Naive B cell (primary cell): ENCODE measurements at regions not wholly inside any gene's neighbourhood (a gene's known extent, or its start where the extent isn't known, plus 50 kb on each side); places are given as distances from the start of the nearest gene placed in this dataset.

Experiments used
- ATAC-seq, 2 donors: fragments of 150-1000 bp; cut with Tn5 transposase; 2 replicates each; pipeline ENCODE4 v1.10.0; 2021; ENCODE audit warnings: low read depth in 2 of 2, mild to moderate bottlenecking in 2 of 2, moderate library complexity in 2 of 2
- DNase-seq: peaks from one replicate; pipeline ENCODE4 v3.0.0; 2022
- H3K27ac Mint-ChIP-seq, 6 donors: one replicate each; pipeline ENCODE4 v1.8.0; 2020 to 2022; ENCODE audit warnings: mild to moderate bottlenecking in 6 of 6, mixed read lengths in 6 of 6, moderate library complexity in 5 of 6, inconsistent platforms in 2 of 6
- H3K27me3 Mint-ChIP-seq, 3 donors: one replicate each; pipeline ENCODE4 v1.8.0; 2021 to 2022; ENCODE audit warnings: mixed read lengths in 3 of 3, mild to moderate bottlenecking in 1 of 3
- H3K36me3 Mint-ChIP-seq, 2 donors: one replicate each; pipeline ENCODE4 v1.8.0; 2020 to 2022; ENCODE audit warnings: mixed read lengths in 2 of 2, inconsistent platforms in 1 of 2, mild to moderate bottlenecking in 1 of 2
- H3K4me1 Mint-ChIP-seq, 3 donors: one replicate each; pipeline ENCODE4 v1.8.0; 2020 to 2022; ENCODE audit warnings: mixed read lengths in 3 of 3, inconsistent platforms in 1 of 3, mild to moderate bottlenecking in 1 of 3, moderate library complexity in 1 of 3
- H3K4me3 Mint-ChIP-seq, 8 donors: one replicate each; pipeline ENCODE4 v1.8.0; 2020 to 2022; ENCODE audit warnings: mild to moderate bottlenecking in 8 of 8, mixed read lengths in 8 of 8, moderate library complexity in 8 of 8, inconsistent platforms in 2 of 8
- H3K9me3 Mint-ChIP-seq, 7 donors: one replicate each; pipeline ENCODE4 v1.8.0; 2020 to 2022; ENCODE audit warnings: mixed read lengths in 7 of 7, mild to moderate bottlenecking in 5 of 7, inconsistent platforms in 2 of 7, moderate library complexity in 1 of 7

DNA sequence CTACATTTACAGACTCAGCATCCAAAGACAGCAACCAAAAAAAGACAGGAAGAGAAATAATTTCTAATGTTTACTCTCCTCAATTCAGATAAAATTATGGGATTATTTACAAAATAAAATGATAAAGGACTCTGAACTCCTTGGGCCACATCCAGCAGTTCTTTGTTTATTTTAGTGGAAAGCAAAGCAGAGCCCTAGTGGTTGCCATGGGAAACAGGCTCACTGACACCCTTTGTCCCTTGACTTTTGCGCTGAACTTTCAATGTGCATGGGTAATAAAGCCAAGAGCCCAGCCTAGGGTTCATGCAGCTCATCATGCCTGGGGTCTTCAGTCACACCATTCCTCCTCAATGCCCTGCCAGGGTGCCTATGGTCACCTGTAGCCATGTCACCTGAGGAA is 442.6 kb upstream of the IGFBP3 start:
- H3K27me3 Mint-ChIP-seq: no peaks in the 10 kb centered on the region
- H3K36me3 Mint-ChIP-seq: no peaks in the 10 kb centered on the region
- H3K27ac Mint-ChIP-seq: no peak overlapping the region
- no peak overlapping the region for H3K4me3 Mint-ChIP-seq
- DNase-seq (no peak), ATAC-seq (no peak)
- peaks cover 0 to 2% (median 0%) of the 10 kb centered on the region in 7 donors for H3K9me3 Mint-ChIP-seq
- H3K4me1 Mint-ChIP-seq: no peaks in the 10 kb centered on the region

DNA sequence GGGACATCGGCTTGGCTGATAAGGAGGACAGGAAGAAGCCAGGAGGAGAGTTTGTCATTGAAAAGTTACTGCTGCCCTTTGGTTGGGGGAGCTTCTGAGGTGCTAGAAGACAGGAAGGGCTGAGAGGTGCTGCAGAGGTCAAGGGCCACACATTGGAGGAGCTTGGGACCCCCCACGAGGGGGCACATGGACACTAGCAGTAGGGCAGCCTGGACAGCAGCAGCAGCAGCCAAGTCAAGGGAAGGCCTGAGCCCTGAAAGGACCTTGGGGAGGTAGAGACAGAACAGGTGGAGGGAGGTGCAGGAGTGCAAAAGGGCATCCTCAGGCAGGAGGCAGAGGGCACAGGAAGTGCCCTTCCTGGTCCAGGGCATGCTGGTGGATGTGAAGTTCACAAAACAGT is 439.7 kb upstream of the IGFBP3 start:
- ATAC-seq: no peak
- H3K4me3 Mint-ChIP-seq: no peak overlapping the region
- no peak for DNase-seq
- H3K4me1 Mint-ChIP-seq: no peaks in the 10 kb centered on the region
- H3K27me3 Mint-ChIP-seq: no peaks in the 10 kb centered on the region
- H3K36me3 Mint-ChIP-seq: no peaks in the 10 kb centered on the region
- no peaks in the 10 kb centered on the region for H3K9me3 Mint-ChIP-seq
- H3K27ac Mint-ChIP-seq: no peak overlapping the region

- no peak for ATAC-seq
- H3K36me3 Mint-ChIP-seq: no peaks in the 10 kb centered on the region
Observed at GRCh38 chr7:46360296-46360695, 439.2 kb upstream of the IGFBP3 start.

DNA sequence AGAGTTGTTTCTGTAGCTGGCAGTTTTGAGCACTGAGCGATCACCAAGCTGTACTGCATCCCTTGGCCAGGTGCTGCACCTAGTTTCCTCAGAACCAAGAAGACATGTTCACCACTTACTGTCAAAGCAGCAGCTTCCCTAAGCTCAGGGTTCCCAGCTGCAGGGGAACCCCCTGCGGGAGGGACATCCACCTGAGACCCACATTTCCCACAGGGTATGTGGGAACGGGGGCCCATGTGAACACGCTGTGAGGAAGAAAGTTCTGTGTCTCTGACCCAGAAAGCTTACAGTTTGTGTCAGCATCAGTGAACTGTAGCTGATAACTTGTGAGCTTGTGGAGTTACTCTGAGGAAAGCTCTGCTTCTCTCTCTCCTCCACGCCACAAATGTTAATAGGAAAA is 436.8 kb upstream of the IGFBP3 start:
- no peak overlapping the region for H3K4me3 Mint-ChIP-seq
- H3K9me3 Mint-ChIP-seq: peaks cover 0 to 2% (median 0%) of the 10 kb centered on the region in 7 donors
- DNase-seq (no peak), ATAC-seq (no peak)
- peaks cover 0 to 8% (median 0%) of the 10 kb centered on the region in 3 donors for H3K27me3 Mint-ChIP-seq
- no peaks in the 10 kb centered on the region for H3K36me3 Mint-ChIP-seq
- H3K4me1 Mint-ChIP-seq: no peaks in the 10 kb centered on the region
- no peak overlapping the region for H3K27ac Mint-ChIP-seq

More at GRCh38 chr7:46360296-46360695, 439.2 kb upstream of the IGFBP3 start:
- no peaks in the 10 kb centered on the region for H3K27me3 Mint-ChIP-seq
- H3K27ac Mint-ChIP-seq: no peak overlapping the region
- H3K4me3 Mint-ChIP-seq: no peak overlapping the region
- H3K4me1 Mint-ChIP-seq: no peaks in the 10 kb centered on the region
- H3K9me3 Mint-ChIP-seq: no peaks in the 10 kb centered on the region
- DNase-seq: no peak

DNA sequence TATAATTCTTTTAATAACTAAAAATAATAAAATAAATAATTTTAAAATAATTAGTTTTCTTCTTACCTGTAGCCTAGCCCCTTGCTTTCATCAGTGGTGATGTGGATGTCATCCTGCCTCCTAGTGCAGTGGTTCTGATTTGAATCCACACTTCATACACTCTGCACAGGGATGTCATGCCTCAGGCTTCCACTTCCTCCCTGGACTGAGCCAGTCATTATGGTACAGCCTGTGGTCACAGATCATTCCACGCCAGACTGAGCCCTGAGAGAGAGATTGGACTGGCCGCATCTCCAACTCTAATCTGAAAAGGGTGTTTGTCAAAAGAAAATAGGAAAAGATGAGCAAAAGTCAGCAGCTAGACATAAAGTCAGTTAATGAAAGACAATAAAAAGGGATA is 436.2 kb upstream of the IGFBP3 start:
- Mint-ChIP-seq H3K9me3 (peaks cover 0 to 2% (median 0%) of the 10 kb centered on the region in 7 donors), H3K27me3 (peaks cover 0 to 8% (median 0%) of the 10 kb centered on the region in 3 donors), H3K4me3 (no peak overlapping the region), H3K4me1 (no peaks in the 10 kb centered on the region), H3K36me3 (no peaks in the 10 kb centered on the region), H3K27ac (no peak overlapping the region)
- no peak for ATAC-seq
- no peak for DNase-seq

GRCh38 chr7:46356371-46356770 is 435.3 kb upstream of the IGFBP3 start:
- peaks cover 0 to 2% (median 0%) of the 10 kb centered on the region in 7 donors for H3K9me3 Mint-ChIP-seq
- H3K4me3 Mint-ChIP-seq: no peak overlapping the region
- DNase-seq (no peak), ATAC-seq (no peak)
- no peak overlapping the region for H3K27ac Mint-ChIP-seq
- no peaks in the 10 kb centered on the region for H3K36me3 Mint-ChIP-seq
- H3K4me1 Mint-ChIP-seq: no peaks in the 10 kb centered on the region
- peaks cover 0 to 8% (median 0%) of the 10 kb centered on the region in 3 donors for H3K27me3 Mint-ChIP-seq

- Mint-ChIP-seq H3K27me3 (peaks cover 0 to 8% (median 0%) of the 10 kb centered on the region in 3 donors), H3K4me3 (peak overlapping the region in 2 of 8 donors; percentile 26 to 35), H3K36me3 (no peaks in the 10 kb centered on the region), H3K4me1 (no peaks in the 10 kb centered on the region), H3K9me3 (peaks cover 0 to 2% (median 0%) of the 10 kb centered on the region in 7 donors), H3K27ac (no peak overlapping the region)
- DNase-seq: no peak
- ATAC-seq: no peak
Observed at GRCh38 chr7:46355331-46355730, 434.3 kb upstream of the IGFBP3 start.

- Mint-ChIP-seq H3K27me3 (peaks cover 0 to 8% (median 0%) of the 10 kb centered on the region in 3 donors), H3K27ac (no peak overlapping the region), H3K36me3 (no peaks in the 10 kb centered on the region), H3K4me1 (no peaks in the 10 kb centered on the region), H3K9me3 (peaks cover 0 to 2% (median 0%) of the 10 kb centered on the region in 7 donors), H3K4me3 (no peak overlapping the region)
- DNase-seq: no peak
- ATAC-seq: no peak
Observed at GRCh38 chr7:46352004-46352954, 431.2 kb upstream of the IGFBP3 start.

GRCh38 chr7:46349490-46349889 is 428.4 kb upstream of the IGFBP3 start:
- DNase-seq (no peak), ATAC-seq (no peak)
- Mint-ChIP-seq H3K9me3 (peaks cover 0 to 2% (median 0%) of the 10 kb centered on the region in 7 donors), H3K27me3 (peaks cover 0 to 8% (median 0%) of the 10 kb centered on the region in 3 donors), H3K36me3 (no peaks in the 10 kb centered on the region), H3K4me1 (no peaks in the 10 kb centered on the region), H3K27ac (no peak overlapping the region), H3K4me3 (no peak overlapping the region)

DNA sequence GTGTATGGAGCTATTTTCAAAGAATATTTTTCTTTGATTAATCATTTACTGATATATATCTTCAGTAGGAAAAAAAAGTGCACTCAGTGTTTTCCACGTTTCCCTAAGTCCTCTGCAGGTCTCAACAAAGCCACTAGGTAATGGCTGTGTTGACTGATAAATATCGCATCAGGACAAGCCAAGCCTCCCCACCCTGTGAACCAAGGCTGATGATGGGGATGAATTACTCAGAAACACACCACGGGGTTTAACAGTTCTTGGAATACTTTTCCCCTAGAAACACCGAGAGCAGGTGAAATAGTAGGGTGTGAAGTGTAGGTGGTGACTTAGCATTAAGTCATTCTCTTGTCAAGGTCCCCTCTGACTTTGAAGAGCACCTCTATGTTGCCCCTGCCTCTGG is 423.5 kb upstream of the IGFBP3 start:
- no peaks in the 10 kb centered on the region for H3K36me3 Mint-ChIP-seq
- ATAC-seq (no peak), DNase-seq (no peak)
- no peak overlapping the region for H3K27ac Mint-ChIP-seq
- H3K9me3 Mint-ChIP-seq: peaks cover 0 to 6% (median 0%) of the 10 kb centered on the region in 7 donors
- no peaks in the 10 kb centered on the region for H3K27me3 Mint-ChIP-seq
- H3K4me3 Mint-ChIP-seq: no peak overlapping the region
- H3K4me1 Mint-ChIP-seq: no peaks in the 10 kb centered on the region

DNA sequence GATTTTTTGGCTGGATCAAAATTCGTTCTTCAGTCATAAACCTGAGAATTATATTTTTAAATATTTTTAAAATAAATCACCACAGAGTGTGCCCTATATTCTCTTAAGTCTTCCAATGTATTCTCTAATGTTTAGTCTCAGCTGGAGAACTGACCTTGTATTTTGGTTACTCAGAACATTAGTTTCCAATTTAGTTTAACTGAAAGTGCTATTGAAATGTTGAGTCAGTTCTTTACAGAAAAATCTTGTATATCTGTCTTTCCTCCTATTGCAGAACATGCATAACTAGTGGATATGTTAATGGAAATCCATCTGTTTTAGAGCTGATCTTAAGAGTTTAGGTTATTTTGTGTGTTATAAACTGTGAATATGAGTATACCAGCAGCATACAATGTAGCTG is 422.7 kb upstream of the IGFBP3 start:
- Mint-ChIP-seq H3K27ac (no peak overlapping the region), H3K27me3 (no peaks in the 10 kb centered on the region), H3K9me3 (peaks cover 0 to 12% (median 0%) of the 10 kb centered on the region in 7 donors), H3K4me1 (no peaks in the 10 kb centered on the region), H3K4me3 (no peak overlapping the region), H3K36me3 (no peaks in the 10 kb centered on the region)
- DNase-seq: no peak
- ATAC-seq: no peak

DNA sequence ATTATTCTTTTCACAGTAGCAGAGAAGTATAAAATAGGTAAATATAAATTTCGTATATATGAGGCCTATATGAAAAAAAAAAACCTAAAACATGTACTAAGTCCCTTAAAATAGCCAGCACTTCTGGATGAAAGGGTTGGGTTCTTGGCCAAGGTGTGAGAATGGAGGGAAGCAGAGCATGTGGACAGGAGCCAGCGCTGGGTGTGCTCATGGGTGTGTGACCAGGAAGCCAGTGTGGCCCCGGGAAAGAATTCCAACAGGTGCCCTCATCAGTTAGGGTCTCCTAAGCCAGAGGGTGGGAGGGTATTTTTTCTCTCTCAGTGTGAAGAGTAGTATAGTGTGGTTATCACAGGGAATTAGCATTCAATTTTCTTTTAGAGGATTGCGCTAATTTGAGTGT is 401.9 kb upstream of the IGFBP3 start:
- H3K9me3 Mint-ChIP-seq: peaks cover 0 to 16% (median 4%) of the 10 kb centered on the region in 7 donors
- no peak for ATAC-seq
- no peaks in the 10 kb centered on the region for H3K36me3 Mint-ChIP-seq
- no peaks in the 10 kb centered on the region for H3K4me1 Mint-ChIP-seq
- no peaks in the 10 kb centered on the region for H3K27me3 Mint-ChIP-seq
- no peak for DNase-seq
- H3K4me3 Mint-ChIP-seq: no peak overlapping the region
- H3K27ac Mint-ChIP-seq: no peak overlapping the region

DNA sequence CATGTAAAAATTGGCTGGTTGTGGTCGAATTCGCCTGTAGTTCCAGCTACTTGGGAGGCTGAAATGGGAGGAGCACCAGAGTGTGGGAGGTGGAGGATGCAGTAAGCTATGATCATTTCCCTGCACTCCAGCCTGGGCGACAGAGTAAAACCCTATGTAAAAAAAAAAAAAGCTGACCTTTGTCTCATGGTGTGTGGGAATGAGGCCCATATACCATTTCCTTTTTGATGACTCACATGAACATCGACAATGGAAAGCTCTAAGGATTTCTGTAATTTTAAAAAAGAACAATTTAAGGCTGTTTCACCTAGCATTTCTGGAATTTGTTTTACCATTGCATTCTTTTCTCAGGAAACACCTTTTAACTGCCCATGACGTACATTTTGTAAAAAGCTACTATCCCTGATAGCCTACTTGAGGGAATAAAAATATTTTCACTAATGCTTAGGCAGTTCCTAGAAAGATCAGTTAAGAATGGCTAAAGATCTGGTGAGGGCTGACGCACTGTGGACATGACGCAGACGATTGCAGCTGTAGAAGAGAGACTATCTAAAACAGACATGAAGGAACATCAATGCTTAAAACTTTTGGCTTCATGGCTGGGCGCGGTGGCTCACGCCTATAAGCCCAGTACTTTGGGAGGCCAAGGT is 400.6 kb upstream of the IGFBP3 start:
- ATAC-seq (no peak), DNase-seq (no peak)
- Mint-ChIP-seq H3K9me3 (peaks cover 0 to 16% (median 4%) of the 10 kb centered on the region in 7 donors), H3K4me3 (no peak overlapping the region), H3K36me3 (no peaks in the 10 kb centered on the region), H3K27me3 (no peaks in the 10 kb centered on the region), H3K4me1 (no peaks in the 10 kb centered on the region), H3K27ac (no peak overlapping the region)

DNA sequence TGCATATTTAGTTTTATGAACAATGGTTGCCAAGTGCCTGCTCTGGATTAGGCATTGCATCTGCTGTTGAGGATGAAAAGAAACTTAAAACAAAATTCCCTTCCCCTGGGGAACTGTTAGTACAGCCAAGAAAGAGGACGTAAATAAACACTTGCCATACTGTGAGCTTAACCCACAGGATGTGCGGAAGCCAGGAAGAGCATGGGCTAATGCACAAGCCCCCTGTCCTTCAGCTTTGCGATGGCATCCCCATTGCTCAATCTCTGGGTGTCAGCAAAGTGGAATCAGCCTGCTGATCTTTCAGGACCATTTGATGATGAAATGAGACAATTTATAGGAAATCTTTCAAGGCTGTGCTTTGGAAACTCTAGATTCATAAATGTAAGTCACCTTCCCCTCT is 399.9 kb upstream of the IGFBP3 start:
- Mint-ChIP-seq H3K27ac (no peak overlapping the region), H3K9me3 (peaks cover 0 to 16% (median 4%) of the 10 kb centered on the region in 7 donors), H3K36me3 (no peaks in the 10 kb centered on the region), H3K4me3 (no peak overlapping the region), H3K27me3 (no peaks in the 10 kb centered on the region), H3K4me1 (no peaks in the 10 kb centered on the region)
- no peak for DNase-seq
- no peak for ATAC-seq
